Stimulated activated CD8-positive, alpha-beta memory T cell treated with anti-CD3 and anti-CD28 coated beads, Interleukin-15, amount 100 ng/mL, for 24 hours (primary cell): ENCODE measurements at regions not wholly inside any gene's neighbourhood (a gene's known extent, or its start where the extent isn't known, plus 50 kb on each side); places are given as distances from the start of the nearest gene placed in this dataset.
"Not testable (repeated sequence)": the region's sequence is repeated elsewhere in the genome, so short reads cannot be mapped to it uniquely, and the experiment has no call there.

Source experiments
- DNase-seq: peaks from one replicate; pipeline ENCODE4 v3.0.0-alpha.2; 2020; ENCODE audit warnings: low read depth

DNA sequence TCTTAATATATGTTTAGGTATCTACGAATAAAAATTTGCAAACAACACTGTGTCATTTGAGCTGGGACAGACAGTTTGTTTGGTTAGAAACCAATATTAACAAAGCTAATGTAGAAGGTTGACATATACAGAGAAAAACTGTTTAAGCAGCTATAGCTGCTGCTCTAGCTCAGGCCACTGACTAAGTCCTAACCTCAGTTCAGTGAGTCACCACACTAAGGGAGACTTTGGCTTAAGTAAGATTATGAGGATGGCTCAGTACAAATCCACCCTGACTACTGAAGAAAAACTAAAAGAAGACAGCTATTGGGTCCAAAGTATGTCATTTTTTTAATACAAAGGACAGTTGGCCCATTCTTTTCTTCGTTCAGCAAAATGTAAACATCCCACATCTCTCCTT is 717.3 kb upstream of the ACTRT1 start:
- no peak for DNase-seq

DNA sequence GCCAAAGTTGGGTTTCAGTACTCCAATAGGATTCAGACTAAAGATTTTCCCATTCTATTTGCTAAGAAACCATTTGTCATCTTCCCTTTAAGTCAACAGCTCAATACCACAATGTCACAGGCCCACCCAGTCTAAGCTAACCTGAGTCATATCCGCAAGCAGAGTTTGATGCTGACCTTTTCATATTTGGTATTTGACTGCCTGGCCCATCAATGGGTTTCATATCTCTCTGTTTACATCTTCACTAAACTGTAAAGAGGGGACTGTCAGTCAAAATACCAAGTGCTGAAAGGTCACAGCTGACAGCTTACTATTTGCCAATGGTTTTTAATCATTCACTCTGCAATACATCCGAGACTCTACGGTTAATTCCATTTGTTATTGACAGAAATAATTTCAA is 707.5 kb upstream of the ACTRT1 start:
- no peak for DNase-seq

DNA sequence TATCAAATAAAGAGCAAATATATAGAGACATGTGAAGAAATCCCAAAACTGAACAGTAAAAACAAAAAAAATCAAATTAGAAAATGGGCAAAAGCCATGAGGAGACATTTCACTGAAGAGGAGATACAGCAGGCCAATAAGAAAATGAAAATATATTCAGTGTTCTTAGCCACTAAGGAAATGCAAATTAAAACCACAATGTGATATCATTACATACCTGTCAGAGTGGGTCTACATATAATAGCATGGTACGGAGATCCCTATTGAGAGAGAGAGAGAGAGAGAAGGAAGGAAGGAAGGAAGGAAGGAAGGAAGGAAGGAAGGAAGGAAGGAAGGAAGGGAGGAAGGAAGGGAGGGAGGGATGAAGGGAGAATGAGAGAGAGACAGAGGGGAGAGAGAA is 707.0 kb upstream of the ACTRT1 start:
- DNase-seq, result no peak

DNA sequence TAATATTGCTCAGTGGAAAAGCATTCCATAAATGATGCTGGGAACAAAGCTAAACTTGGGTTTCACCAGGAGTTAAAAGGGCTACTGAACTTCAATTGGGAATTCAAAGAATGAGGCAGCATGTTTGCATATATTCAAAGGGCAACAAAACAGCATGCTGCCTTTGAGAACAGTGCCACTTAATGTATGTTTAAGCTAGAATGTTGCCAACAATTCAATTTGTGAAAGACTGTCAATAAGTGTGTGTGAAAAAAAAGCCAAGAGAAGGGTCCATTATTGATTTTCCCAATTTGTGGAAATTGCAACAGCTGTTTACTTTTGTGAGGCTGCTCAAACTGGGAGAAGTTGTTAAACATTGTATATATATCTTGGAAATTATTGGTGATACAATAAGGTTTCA is 701.9 kb upstream of the ACTRT1 start:
- DNase-seq, result no peak

DNA sequence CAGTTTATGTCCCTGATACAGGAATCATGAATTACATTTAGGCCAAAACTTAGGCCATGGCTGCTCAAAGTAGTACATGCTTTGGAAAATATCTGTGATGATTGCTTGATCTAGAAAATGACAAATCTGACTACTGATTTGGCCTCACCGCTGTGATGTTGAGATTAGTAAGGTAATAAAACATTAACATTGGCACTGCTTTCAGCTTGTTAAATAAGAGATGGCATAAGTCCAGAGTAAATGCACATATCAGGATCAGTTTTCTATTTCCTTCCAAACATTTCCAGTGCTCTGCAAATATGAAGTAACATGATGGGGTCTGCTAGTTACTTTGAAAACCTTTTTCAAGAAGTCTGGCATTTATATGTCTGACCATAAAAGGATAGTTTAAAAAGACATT is 687.3 kb upstream of the ACTRT1 start:
- DNase-seq, result no peak

DNA sequence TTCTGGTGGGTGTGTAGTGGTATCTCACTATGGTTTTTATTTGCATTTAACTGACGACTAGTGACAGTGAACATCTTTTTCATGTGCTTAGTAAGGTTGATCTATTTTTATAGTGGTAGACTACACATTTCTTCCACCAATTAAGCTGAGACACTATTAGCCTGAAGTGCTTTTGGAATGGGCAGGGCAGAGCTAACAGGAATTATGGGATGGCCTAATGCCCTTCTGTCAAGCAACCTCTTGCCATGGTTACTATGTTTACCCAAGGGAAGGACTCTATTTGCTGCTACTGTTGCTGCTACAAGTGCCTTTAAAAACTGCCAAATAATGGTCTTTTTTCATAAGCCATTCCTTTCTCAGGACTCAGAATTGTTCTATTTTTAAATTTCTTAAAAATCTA is 676.7 kb upstream of the ACTRT1 start:
- no peak for DNase-seq

DNA sequence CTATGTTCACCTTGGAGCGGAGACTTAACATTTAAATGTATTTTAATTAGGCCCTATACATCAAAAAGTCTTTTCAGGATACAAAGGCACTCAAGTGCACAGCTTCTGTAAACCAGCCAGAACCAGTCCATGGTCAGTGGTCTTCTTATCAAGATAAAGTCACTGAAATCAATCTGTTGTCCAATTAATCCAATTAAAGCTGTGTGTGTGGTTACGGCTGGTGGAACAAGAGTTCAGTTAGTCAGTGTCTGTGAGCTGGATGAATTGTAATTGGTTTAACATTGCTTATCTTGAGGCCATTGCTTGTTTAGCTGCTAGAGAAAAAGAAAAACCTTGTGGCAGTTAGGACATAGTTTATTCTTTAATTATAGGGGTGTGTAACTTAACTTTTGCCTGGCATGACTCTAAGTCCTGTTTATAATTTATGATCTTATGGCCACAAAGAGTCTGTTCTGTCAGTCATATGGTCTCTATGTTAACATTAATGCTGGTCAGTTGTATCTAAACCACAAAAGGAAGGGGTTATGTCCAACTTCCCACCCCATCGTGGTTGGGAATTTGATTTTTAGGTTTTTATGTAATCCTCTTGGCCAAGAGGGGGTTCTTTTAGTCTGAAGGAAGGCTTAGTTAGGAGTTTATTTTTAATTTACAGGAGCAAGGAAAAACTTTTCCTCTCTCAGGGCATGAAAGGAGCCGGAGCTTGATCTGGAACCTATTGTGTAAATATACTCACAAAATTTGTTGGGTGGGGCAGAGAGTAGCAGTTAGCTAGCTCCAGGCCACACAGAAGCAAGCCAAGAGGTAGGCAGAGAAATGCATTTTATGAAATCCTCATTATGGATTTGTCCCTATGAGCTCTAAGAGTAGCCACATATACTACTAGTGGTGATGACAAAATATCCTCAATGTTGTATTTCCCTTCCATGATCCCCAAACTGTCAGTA is 665.7 kb upstream of the ACTRT1 start:
- no peak for DNase-seq

DNA sequence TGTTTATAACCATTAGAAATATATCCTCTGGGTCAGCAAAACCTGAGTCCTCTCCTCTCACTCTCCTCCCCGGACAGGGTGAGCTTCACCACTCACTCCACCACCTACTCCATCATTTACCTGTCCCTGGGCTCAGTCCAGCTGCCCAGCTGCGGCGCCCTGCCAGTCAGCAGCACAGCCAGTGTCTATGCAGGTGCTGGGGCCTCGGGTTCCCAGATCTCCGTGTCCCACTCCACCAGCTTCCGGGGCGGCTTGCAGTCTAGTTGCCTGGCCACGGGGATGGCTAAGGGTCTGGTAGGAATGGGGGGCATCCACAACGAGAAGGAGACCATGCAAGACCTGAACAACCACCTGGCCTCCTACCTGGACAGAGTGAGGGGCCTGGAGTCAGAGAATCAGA is 662.2 kb upstream of the ACTRT1 start:
- DNase-seq, result no peak

DNA sequence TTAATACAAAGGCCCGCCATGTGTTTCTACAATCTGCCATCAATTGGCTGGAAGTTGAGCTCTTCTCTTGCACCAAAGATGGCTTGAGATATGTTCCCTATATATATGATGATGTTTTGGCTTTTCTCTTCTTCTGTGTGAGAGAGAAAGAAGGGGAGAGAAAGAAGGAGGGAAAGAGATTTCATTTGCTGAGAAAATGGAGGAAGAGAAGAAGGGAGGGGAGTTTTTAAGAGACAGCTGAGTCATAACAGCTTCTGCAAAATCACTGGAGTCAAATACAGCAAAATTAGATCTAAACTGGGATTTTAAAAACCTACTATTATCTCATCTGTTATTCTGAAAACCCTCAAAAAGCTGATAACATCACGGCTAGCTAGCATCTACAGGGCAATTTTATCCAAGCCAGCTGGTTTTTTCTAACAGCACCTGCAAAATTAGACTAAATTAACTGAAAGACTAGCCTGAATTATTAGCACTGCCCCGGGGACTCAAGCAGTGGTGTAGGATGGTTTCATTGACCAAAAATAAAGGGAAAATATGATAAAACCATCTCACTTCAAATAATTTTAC is 647.6 kb upstream of the ACTRT1 start:
- DNase-seq, result no peak

DNA sequence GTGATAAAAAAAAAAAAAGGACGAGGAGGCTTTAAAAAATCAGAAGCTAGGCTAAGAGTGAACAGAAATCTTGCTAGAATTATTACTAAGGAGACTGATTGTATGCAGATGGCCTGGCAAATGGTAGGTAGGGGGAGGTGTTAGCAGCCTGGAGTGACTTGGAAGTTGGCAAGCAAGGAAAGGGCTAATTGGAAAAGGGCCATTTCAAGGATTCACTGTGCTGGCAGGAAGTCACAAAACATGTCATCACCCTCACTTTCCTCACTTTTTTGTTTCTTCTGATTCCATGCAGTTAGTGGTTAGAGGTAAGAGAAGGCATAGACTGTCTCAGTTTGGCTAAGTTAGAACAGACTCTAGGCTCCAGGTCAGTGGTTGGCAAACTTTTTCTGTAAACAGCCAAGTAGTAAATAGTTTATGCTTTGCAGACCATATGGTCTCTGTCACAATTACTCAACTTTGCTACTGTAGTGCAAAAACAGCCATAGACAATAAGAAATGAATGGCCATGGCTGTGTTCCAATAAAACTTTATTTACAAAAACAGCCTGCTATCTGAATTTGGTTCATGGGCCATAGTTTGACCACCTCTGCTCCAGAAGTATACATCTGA is 646.5 kb upstream of the ACTRT1 start:
- DNase-seq, result no peak

DNA sequence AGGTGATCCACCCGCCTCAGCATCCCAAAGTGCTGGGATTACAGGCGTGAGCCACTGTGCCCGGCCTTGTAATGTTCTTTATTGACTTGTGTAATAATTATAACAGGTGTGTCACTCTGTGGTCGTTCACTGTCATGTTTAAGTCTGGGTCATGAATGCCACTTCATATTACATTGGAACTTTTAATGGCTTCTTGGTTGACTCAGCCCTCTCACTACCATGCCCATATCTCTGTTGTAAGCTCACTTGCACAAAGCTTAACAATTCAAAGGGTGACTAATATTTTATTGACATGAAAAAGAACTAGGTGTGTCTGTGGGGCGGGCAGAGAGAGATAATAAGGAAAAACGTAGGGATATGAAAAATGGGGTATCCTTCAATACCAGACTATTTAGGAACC is 639.7 kb upstream of the ACTRT1 start:
- no peak for DNase-seq

DNA sequence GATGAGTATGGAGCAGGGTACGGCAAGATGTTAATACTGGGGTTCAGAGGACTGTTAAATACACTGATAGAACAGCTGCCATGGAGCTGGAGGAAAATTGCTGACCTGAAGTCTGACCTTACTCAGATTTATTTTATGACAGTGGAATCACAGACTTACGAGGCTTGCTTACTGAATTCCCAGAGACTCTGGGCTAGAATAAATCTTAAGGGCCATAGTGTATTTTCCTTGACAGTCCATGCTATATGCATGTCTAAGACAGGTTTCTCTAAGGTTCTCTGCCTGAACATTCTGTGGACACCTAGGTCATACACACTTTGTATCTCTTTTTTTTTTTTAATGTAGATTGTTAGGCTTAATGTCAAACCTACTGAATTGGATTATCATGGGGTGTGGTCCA is 633.2 kb upstream of the ACTRT1 start:
- DNase-seq, result no peak

DNA sequence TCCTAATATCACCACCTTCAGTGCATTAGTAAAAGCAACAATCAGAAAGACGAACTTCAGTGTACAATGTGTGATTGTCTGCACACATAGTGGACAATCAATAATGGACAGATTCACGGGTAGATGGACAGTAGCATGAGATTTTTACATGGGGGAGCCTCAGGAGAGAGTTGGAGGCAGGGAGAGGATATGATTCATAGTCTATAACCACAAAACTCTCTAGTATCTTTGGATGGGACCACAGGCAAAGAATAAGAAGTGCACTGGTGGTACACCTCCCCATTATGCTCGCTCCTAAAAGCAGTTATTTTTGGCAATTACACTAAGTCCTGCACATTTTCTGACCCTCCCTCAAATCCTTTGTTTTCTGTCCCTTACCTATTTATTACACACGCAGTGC is 624.4 kb upstream of the ACTRT1 start:
- DNase-seq, result no peak

DNA sequence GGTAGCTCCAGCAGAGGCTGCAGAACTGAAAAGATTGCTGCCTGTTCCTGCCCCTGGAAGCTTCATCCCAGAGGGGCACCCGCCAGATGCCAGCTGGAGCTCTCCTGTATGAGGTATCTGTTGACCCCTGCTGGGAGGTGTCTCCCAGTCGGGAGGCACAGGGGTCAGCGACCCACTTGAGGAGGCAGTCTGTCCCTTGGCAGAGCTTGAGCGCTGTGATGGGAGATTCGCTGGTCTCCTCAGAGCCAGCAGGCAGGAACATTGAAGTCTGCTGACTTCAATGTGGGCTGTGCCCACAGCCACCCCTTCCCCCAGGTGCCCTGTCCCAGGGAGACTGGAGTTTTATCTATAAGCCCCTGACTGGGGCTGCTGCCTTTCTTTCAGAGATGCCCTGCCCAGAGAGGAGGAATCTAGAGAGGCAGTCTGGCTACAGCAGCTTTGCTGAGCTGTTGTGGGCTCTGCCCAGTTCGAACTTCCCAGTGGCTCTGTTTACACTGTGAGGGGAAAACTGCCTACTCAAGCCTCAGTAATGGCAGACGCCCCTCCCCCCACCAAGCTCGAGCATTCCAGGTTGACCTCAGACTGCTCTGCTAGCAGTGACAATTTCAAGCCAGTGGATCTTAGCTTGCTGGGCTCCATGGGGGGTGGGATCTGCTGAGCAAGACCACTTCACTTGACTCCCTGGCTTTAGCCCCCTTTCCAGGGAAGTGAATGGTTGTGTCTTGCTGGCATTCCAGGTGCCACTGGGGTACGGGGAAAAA is 622.3 kb upstream of the ACTRT1 start:
- not testable (repeated sequence) for DNase-seq

DNA sequence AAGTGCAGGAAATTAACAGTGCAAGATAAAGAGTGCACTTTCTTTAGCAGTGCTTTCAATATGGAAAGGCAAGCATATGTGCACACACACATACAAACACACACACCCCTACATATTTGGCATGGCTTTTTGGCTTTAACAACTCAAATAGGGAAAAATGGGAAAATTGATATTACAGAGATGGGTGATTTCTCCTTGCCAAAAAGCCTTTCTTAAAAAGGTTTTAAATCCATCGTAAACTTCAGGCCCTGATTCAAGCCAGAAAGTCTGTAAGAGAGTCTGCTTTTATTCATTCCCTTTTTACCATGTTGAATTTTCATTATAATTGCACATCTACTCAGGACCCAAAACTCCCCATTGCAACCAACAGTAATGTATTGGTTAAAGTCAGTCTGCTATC is 612.0 kb upstream of the ACTRT1 start:
- DNase-seq, result no peak

DNA sequence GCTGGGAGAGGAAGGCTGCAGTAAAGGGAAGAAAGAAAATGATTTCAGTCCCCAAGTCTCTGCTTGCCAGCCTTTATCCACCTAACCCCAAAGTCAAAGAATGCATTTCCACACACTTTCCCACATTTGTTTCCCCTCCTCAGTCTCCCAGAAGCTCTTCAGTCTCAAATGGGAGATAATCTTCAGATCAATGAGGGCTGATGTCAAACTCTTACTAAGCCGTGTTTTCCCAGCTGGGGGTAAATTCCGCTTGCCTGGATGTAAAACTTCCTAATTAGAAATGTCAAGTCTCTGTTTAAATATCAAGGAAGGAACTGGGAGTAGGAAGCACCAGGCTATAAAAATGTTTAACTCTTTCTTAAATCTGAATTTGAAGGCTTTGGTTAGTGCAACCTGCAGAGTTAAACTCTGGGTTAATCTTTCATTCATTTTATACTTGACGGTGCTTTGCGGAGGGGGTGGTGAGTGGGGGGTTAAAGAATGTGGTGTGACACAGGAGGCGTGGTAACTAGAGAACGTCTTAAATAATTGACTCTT is 601.4 kb upstream of the ACTRT1 start:
- no peak for DNase-seq

DNA sequence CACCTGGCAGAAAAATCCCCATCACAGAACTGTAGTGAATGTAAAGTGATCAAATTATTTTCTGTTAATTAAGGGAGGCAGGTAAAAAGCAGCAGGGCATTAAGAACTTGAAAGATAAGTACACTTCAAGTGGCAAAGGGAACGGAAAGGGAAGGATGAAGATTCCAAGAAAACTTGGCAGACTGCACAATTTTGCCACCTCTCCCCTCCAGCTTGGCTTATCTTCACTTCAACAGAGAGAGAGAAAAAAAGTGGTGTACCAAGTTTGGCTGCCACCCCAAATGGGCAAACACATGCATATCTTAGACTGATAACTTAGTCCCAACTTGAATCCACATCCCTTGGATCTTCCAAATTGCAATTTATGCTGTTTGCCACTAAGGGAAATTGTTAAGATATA is 598.1 kb upstream of the ACTRT1 start:
- no peak for DNase-seq

DNA sequence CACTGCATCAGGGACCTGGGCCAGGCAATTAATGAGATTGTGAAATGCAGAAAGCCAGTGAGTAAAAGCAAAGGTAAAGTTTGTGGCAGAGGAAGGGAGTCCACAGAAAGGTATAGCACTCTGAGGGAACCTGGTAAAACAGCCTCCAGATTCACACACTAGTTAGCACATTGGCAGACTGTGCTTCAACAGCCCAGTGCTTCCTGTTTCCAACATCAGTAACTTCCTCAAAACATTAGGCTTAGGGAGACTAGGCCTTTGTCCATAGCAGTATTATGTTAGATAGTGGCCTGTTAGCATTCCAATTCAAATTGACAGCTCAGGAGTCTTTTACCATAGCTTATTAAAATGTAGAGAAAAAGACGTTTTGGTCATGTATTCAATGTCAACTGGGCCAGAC is 582.6 kb upstream of the ACTRT1 start:
- DNase-seq, result no peak

DNA sequence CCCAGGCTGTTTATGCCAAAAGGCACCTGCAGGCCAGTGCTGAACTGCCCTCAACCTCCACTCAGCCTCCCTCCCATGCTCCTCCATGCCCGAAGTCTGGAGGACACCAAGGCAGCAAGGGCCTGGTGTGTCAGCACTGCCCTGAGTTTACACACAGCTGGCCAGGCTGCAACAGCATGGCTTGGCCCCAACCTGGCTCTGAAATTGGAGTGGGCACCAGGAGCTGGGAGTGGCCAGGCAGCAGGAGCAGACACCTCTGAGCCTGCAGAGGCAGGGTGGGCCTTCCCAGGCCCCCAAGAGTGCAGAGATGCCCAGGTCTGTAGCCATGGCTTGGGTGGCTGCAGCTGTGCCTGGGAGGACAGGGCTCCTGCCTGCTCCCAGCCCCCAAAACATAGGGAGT is 571.2 kb upstream of the ACTRT1 start:
- DNase-seq, result no peak

DNA sequence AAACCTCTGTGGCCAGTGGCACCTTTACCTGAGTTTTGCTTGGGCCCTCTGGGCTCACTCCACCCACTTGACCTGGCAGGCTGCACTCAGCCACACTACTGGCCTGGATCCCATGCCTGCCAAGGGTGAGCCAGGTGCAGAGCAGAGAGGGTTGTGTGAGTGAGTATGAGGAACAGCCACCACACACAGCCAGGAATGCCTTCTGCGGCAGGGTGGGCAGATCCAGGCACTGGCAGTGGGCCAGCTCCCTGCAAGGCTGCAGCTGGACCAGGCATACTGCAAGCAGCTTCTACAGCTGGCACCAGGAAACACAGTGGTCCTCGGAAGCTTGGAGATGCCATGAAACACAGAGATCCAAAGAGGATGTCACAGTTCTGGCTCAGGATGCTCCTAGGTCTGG is 570.1 kb upstream of the ACTRT1 start:
- no peak for DNase-seq

DNA sequence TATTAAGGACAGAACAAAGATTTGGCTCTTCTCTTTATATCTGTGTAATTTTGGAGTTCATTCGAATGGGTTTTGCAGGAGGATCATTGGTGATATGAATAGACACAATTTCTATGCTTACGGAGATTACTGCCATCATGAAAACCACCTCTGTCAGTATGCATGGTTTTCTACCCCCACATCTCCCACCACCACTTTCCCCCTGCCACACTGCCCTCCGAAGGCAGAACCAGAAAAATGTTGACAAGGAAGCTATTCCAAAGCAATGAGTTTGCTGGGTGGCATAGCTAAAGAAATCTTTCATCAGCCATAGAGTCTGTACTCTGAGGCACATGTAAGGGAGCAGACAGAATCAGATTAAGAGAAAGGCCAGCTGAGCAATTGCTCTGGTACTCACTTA is 567.3 kb upstream of the ACTRT1 start:
- DNase-seq, result no peak

DNA sequence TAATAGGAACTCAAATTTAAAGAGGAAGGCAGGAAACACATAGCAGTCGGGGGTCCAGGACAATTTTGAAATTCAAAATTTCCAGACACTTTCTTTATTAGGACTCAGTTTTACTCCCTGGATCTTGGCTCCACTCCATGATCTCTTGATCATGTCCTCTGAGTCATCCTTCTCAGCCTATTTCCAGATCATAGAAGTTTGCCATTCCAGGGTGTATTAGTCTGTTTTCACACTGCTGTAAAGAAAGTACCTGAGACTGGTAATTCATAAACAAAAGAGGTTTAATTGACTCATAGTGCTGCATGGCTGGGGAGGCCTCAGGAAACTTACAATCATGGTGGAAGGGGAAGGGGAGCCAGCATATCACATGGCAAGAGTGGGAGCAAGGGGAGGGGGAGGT is 564.7 kb upstream of the ACTRT1 start:
- DNase-seq, result no peak
